Lower leg skin (tissue), 3 donors: ENCODE measurements at regions not wholly inside any gene's neighbourhood (a gene's known extent, or its start where the extent isn't known, plus 50 kb on each side); places are given as distances from the start of the nearest gene placed in this dataset.

ENCODE experiments used
- CTCF ChIP-seq, 3 donors: fragments of 450-650 bp; IDR thresholded peaks; one replicate each; pipeline ENCODE4 v1.5.1; 2016; ENCODE audit warnings: antibody characterized with exemption in 3 of 3, mild to moderate bottlenecking in 3 of 3, moderate library complexity in 2 of 3
- POLR2A ChIP-seq, 2 donors: fragments of 450-650 bp; IDR thresholded peaks; one replicate each; pipeline ENCODE4 v1.6.1; 2016 to 2017; ENCODE audit warnings: antibody characterized with exemption in 2 of 2, mild to moderate bottlenecking in 1 of 2, moderate library complexity in 1 of 2

GRCh38 chr10:90226517-90226916, 525.1 kb downstream of the KIF20B start:
- TF ChIP-seq CTCF (IDR thresholded peaks at IDR 0.05) = no peak
- no peak for TF ChIP-seq POLR2A (IDR thresholded peaks at IDR 0.05)
